NCI-H2227 (cell line): ENCODE measurements at regions not wholly inside any gene's neighbourhood (a gene's known extent, or its start where the extent isn't known, plus 50 kb on each side); places are given as distances from the start of the nearest gene placed in this dataset.

ENCODE experiments used
- DNase-seq: peaks from one replicate; lab custom pipeline; 2025; ENCODE audit not compliant: unreplicated experiment; lab: John Stamatoyannopoulos, UW

DNA sequence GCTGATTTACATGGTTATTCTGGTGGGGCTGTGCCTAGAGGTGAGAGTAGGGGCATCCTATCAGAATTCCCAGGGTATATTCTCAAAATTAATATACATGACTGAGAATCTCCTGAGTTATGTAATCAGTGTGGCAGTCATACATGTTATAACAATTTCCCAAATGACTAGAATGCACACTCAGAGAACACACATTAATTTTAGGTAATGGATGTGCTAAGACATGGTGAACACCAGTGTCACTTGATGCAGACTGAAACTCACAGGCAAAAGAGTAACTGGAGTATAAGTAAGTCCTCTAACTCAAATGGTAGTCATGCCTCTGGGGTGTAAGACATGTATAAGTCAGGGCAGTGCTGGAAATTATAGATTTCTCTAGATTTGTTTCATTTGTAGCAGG is 1198.4 kb upstream of the CITED2 start:
- no peak for DNase-seq

DNA sequence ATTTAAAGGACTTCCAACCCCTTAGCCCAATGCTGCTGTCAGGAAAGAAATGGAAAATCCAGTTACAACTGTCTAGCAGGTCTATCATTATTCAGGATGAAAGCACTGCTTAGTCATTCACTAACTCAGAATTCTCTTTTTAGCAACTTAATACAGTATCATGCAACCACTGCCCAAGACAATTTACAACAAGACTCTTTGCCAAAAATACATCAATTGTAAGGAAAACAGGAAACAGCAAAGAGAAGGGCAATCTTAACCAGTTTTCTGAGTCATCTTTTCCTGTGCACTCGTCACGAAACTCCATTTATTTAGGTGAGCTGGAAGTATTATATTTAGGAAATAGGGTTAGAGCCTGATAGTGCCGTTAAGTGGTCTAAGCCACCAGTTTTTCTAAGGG is 1197.7 kb upstream of the CITED2 start:
- DNase-seq: no peak

DNA sequence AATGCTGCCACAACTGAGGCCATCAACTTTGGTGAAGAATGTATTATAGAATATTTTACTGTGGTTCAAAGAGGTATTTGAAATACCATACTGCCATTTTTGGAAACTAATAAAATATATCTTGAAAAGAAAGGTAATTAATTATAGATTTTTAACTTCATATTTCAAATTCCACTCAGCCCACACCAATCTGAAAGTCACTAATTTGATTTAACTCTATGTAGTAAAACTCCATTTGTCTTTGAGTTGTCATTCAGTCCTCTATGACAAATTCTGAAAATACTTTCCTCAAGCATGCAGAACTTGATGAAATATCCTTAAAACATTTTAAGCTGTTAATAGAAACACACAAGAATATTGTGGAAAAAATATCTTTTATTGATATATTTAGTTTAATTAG is 1196.7 kb upstream of the CITED2 start:
- DNase-seq: no peak

DNA sequence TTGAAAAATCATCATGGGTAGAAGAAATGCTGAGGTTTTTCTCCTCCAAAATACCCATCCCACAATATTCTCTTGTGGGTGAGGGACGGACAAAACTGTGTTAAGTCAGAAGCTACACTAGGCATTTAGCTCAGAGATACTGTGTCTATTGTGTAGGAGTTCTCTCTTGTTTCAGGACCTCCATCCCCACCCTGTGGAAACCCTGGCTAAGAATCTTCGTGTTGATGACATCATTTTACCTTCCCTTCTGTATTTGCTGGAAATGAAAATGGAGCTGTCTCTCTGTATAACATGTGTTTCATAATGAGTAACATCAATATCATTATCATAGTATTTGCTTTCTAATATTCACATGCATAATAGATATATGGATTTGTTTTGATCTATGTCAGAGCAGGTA is 1193.0 kb upstream of the CITED2 start:
- DNase-seq: no peak

GRCh38 chr6:140566781-140567277 is 1192.4 kb upstream of the CITED2 start:
- no peak for DNase-seq

GRCh38 chr6:140563728-140564127 is 1189.3 kb upstream of the CITED2 start:
- no peak for DNase-seq

DNA sequence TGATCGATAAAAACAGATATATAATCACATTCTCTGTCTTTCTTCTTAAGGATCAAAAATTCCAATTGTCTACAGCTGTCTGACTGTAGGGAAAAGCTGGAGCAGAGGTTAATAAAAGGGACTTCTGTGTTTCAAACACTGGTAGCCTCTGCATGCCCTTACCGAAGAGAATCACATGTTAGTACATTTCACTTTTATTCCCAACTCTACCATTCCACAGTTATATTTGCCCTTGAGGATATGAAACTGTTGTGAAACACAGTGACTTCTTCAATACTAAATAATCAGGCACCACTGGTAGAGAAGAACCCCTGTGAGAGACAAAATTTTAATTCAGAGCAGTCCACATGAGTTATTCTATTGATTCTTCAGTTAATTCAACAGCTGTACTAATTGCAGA is 1187.3 kb upstream of the CITED2 start:
- no peak for DNase-seq

GRCh38 chr6:140560671-140561070 is 1186.2 kb upstream of the CITED2 start:
- DNase-seq: no peak

DNA sequence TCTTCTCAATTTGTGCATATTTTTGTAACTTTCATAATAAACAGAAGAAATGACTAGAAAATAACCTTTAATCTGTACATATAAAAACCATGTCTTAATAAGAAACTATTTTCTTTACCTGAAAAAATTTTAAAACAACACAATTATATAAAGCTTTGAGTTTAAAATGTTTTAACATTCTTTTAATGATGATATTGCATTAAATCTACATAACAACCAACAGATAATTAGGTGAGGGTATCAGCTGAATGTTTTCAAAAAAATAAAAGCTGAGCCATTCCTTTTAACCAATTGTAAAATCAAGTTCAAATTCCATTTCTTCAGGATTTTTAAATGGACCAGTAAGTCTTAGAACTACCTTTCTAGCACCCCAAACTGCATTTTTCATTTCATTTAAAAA is 1185.0 kb upstream of the CITED2 start:
- no peak for DNase-seq

GRCh38 chr6:140554421-140554820 is 1180.0 kb upstream of the CITED2 start:
- no peak for DNase-seq

GRCh38 chr6:140548366-140548765 is 1173.9 kb upstream of the CITED2 start:
- no peak for DNase-seq

DNA sequence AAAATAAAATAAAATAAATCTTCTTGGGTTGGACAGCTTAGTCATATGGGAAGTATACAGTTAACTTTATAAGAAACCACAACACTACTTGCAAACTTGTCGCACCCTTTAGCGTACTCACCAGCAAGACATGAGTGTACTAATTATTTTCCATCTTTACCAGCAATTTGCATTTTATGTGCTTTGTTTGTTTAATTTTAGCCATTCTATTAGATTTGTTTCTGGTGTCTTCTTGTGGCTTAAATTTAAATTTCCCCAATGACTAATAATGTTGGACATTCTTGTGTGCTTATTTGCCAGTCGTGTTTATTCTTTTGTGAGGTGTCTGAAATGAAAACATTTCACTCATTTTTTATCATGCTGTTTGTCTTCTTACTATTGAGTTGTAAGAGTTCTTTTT is 1172.2 kb upstream of the CITED2 start:
- no peak for DNase-seq

DNA sequence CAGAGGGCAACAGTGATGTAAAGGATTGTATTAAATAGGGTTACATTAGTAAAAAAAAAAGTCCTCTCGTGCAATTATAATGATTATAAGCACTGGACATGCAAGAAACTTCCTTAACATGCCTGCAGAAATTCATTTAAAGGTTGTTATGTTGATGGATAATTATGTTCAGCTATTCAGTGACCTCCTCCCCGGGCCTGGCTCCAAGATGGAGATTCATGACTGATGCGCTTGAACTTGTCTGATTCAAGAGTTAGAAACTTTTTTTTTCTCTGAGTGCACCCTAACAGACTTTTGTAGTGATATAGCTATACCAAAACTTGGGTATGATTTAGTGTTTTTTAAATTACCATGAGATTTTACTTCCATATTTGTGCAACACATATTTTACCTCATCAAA is 1170.0 kb upstream of the CITED2 start:
- no peak for DNase-seq

DNA sequence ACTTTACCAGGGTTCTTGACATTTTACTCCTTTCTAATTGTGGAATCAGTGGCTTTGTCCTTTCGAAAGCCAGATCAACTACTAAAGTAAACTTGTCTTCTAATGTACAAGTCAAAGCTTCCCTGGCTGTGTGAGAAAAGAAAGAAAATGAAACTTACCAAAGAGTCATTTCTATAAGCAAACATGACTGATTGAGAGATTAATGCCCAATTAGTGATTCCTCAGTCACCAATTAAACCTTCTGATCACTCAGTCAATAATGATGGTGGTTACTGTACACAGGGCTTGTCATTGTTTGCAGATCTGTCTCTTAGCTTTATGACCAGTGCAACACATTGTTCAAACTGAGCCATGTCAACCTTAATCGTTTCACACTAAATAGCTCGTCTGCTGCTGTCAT is 1168.4 kb upstream of the CITED2 start:
- DNase-seq: no peak

- DNase-seq: no peak
Measured at GRCh38 chr6:140541288-140541687, 1166.8 kb upstream of the CITED2 start.

GRCh38 chr6:140540743-140541142 is 1166.3 kb upstream of the CITED2 start:
- DNase-seq: no peak

DNA sequence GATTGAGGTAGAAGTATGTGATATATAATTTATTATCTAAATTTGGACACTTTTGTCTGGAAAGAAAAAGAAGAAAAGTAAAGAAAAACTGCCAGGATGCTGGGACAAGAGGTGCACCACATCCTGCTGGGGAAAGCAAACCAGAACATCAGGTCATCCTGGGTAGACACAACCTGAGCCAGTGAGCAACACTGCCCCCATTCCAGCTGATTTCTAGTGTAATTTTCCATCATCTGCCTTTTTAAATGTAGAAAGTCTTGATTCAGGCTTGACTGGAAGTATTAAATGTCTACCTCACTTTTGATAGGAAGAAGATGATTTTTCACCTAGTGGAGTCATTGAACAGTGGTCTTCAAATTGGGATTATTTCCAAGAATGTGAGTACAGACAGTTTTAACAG is 1164.5 kb upstream of the CITED2 start:
- DNase-seq: no peak

DNA sequence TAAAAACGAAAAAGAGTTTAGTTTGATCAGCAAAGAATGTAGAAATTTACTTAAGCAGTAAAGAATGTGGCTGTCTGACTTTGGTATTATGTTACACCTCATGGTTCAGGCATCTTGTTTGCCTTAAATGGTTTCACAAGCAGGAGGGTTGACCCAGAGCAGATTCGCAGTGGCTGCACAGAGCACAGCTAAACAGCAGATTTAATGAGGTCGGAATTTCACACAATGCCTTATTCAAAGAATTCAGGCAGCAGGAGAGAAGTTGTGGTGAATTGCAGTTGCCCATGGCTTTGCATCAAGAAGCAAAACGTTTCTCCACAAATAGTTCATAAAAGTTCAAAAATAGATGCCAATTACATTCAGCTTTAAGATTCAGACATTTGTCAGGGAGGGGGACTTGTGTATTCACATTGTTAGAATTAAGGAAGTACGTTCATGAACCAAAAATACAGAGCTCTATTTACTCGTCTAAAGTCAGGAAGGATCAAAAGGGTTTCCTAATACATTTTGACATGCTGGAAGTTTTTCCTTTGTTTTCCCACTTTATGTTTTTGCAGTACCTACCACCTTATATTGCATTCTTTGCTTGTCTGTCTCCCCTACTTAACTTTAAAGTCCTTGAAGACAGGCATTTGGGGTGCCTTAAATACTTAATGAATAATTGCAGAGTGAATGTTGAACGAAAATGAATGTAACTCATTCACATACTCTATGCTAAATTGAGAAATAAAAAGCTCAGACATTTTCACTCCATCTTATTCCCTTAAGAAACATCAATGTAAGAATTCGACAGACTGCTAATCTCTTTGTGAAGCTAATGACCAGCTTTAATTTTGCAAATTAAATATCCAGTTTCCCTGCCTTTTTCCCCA is 1163.6 kb upstream of the CITED2 start:
- DNase-seq: no peak

GRCh38 chr6:140537211-140537610 is 1162.8 kb upstream of the CITED2 start:
- DNase-seq: no peak

DNA sequence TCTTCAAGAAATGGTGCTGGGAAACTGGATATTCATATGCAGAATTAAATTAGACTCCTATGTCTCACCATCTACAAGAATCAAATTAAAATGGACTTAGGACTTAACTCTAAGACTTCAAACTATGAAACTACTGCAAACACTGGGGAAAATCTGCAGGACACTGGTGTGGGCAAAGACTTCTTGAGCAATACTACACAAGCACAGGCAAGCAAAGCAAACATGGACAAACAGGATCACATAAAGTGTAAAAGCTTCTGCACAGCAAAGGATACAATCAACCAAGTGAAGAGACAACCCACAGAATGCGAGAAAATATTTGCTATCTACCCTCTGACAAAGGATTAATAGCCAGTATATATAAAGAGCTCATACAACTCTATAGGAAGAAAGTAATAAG is 1161.1 kb upstream of the CITED2 start:
- DNase-seq: no peak

DNA sequence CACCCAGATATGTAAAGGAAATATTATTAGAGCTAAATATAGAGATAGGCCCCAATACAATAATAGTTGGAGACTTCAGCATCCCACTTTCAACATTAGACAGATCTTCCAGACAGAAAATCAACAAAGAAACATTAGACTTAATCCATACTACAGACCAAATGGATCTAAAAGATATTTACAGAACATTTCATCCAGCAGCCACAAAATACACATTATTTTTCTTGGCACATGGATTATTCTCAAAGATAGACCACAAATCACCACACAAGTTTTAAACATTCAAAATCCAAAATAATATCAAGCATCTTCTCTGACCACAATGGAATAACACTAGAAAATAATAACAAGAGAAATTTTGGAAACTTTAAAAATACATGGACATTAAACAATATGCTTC is 1159.1 kb upstream of the CITED2 start:
- DNase-seq: no peak

- no peak for DNase-seq
Measured at GRCh38 chr6:140504776-140505175, 1130.3 kb upstream of the CITED2 start.

DNA sequence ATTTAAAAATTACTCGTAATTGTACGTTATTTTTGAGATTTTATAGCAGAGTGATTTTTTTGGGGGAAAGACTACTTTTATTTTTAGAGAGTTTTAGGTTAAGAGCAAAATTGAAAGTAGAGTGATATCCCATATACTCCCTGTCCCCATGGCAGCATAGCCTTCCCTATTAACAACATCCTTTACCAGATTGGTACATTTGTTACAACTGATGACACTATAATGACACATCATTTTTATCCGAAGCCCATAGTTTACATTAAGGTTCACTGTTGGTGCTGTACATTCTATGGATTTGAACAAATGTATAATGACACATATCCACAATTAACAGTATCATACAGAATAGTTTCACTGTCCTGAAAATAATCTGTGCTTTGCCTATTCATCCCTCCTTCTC is 1126.4 kb upstream of the CITED2 start:
- no peak for DNase-seq
